HEK293 (cell line): ENCODE measurements at regions not wholly inside any gene's neighbourhood (a gene's known extent, or its start where the extent isn't known, plus 50 kb on each side); places are given as distances from the start of the nearest gene placed in this dataset.

Source experiments
- CTCF ChIA-PET: fragments of 350-600 bp; formaldehyde crosslinking; extraction: SDS; loops from one replicate; lab custom pipeline; 2021; ENCODE audit warnings: antibody characterized with exemption; lab: Yijun Ruan, JAX
- POLR2A ChIA-PET: fragments of 300-600 bp; formaldehyde crosslinking; extraction: SDS; loops from one replicate; lab custom pipeline; 2020; ENCODE audit warnings: antibody characterized with exemption, inconsistent platforms; lab: Yijun Ruan, JAX
- H3K27ac ChIP-seq: fragments of 200-500 bp; sonication (Bioruptor generic); 2 replicates; pipeline ENCODE4 v1.5.1; 2014; ENCODE audit warnings: low read depth, low read length, control low read depth, inconsistent platforms; ENCODE audit errors: extremely low read depth
- H3K36me3 ChIP-seq, 2 experiments: fragments of 200-500 bp in 1 of 2; sonication (Bioruptor generic) in 1 of 2; 1 replicate in 1 of 2; 2 replicates in 1 of 2; pipeline ENCODE4 v1.5.1; 2014 to 2017; ENCODE audit warnings: inconsistent platforms in 2 of 2, low read length in 2 of 2; ENCODE audit not compliant: control insufficient read depth in 2 of 2, insufficient read depth in 1 of 2
- H3K4me1 ChIP-seq: fragments of 200-500 bp; sonication (Bioruptor generic); 2 replicates; pipeline ENCODE4 v1.5.1; 2014; ENCODE audit warnings: mild to moderate bottlenecking, low read length, inconsistent platforms; ENCODE audit not compliant: control insufficient read depth, insufficient read depth
- H3K4me3 ChIP-seq: 2 replicates; pipeline ENCODE4 v1.5.1; 2011; ENCODE audit warnings: low read depth, mild to moderate bottlenecking, control low read depth, low read length, moderate library complexity
- H3K9me3 ChIP-seq: fragments of 200-500 bp; sonication (Bioruptor generic); 2 replicates; pipeline ENCODE4 v1.5.1; 2014; ENCODE audit warnings: low read depth, low read length, inconsistent platforms; ENCODE audit not compliant: control insufficient read depth, insufficient read depth
- BCL11B ChIP-seq: fragments of 450-650 bp; formaldehyde crosslinking; IDR thresholded peaks from 2 replicates; pipeline ENCODE4 v1.5.1; 2016; ENCODE audit warnings: low read depth, missing biosample characterization, missing genetic modification characterization
- KLF10 ChIP-seq: fragments of 450-650 bp; IDR thresholded peaks from 2 replicates; pipeline ENCODE4 v1.5.1; 2018; ENCODE audit warnings: missing biosample characterization, mild to moderate bottlenecking, missing genetic modification characterization
- ZNF16 ChIP-seq: fragments of 450-650 bp; formaldehyde crosslinking; IDR thresholded peaks from 2 replicates; pipeline ENCODE4 v1.5.1; 2016; ENCODE audit warnings: low read depth, missing biosample characterization, missing genetic modification characterization
- ZNF24 ChIP-seq: fragments of 450-650 bp; formaldehyde crosslinking; IDR thresholded peaks from 2 replicates; pipeline ENCODE4 v1.5.1; 2016; ENCODE audit warnings: missing biosample characterization, missing genetic modification characterization
- ZNF274 ChIP-seq, 2 experiments: fragments of 200-500 bp in 1 of 2; fragments of 450-650 bp in 1 of 2; sonication (Bioruptor generic) in 1 of 2; formaldehyde crosslinking in 1 of 2; IDR thresholded peaks; 2 replicates each; pipeline versions ENCODE4 v1.5.1 to v1.6.1; 2014 to 2016; ENCODE audit warnings: borderline replicate concordance in 1 of 2, inconsistent platforms in 1 of 2, low read length in 1 of 2, missing biosample characterization in 1 of 2, missing genetic modification characterization in 1 of 2
- ZNF302 ChIP-seq: fragments of 450-650 bp; formaldehyde crosslinking; IDR thresholded peaks from 2 replicates; pipeline ENCODE4 v1.5.1; 2016; ENCODE audit warnings: missing biosample characterization, missing genetic modification characterization, low read depth
- ZNF341 ChIP-seq: fragments of 450-650 bp; formaldehyde crosslinking; IDR thresholded peaks from 2 replicates; pipeline ENCODE4; 2016; ENCODE audit warnings: low read depth, missing biosample characterization, missing genetic modification characterization
- ZNF350 ChIP-seq: fragments of 450-650 bp; formaldehyde crosslinking; IDR thresholded peaks from 2 replicates; pipeline ENCODE4 v1.5.0; 2017; ENCODE audit warnings: missing biosample characterization, mild to moderate bottlenecking, missing genetic modification characterization
- ZNF394 ChIP-seq: fragments of 450-650 bp; formaldehyde crosslinking; IDR thresholded peaks from 2 replicates; pipeline ENCODE4 v1.5.1; 2016; ENCODE audit warnings: missing biosample characterization, missing genetic modification characterization, mild to moderate bottlenecking, moderate library complexity, borderline replicate concordance
- ZNF423 ChIP-seq: fragments of 450-650 bp; formaldehyde crosslinking; IDR thresholded peaks from 2 replicates; pipeline ENCODE4 v1.5.1; 2016; ENCODE audit warnings: missing biosample characterization, missing genetic modification characterization
- ZNF549 ChIP-seq: fragments of 450-650 bp; IDR thresholded peaks from 2 replicates; pipeline ENCODE4 v1.5.1; 2018; ENCODE audit warnings: missing biosample characterization, missing genetic modification characterization, mild to moderate bottlenecking, inconsistent platforms, moderate library complexity
- ZNF596 ChIP-seq: fragments of 450-650 bp; IDR thresholded peaks from 2 replicates; pipeline ENCODE4 v1.5.0; 2018; ENCODE audit warnings: missing biosample characterization, mild to moderate bottlenecking, missing genetic modification characterization, moderate library complexity
- ZNF629 ChIP-seq: fragments of 450-650 bp; formaldehyde crosslinking; IDR thresholded peaks from 2 replicates; pipeline ENCODE4 v1.5.1; 2017; ENCODE audit warnings: missing biosample characterization, missing genetic modification characterization
- ZNF654 ChIP-seq: fragments of 450-650 bp; formaldehyde crosslinking; IDR thresholded peaks from 2 replicates; pipeline ENCODE4 v1.5.1; 2016; ENCODE audit warnings: low read depth, missing biosample characterization, missing genetic modification characterization
- ZNF660 ChIP-seq: fragments of 450-650 bp; IDR thresholded peaks from 2 replicates; pipeline ENCODE4 v1.5.1; 2018; ENCODE audit warnings: missing biosample characterization, mild to moderate bottlenecking, missing genetic modification characterization
- ZNF664 ChIP-seq: fragments of 450-650 bp; formaldehyde crosslinking; IDR thresholded peaks from 2 replicates; pipeline ENCODE4 v1.5.1; 2016; ENCODE audit warnings: missing biosample characterization, missing genetic modification characterization
- ZNF768 ChIP-seq: fragments of 450-650 bp; formaldehyde crosslinking; IDR thresholded peaks from 2 replicates; pipeline ENCODE4 v1.5.1; 2018; ENCODE audit warnings: missing biosample characterization, mild to moderate bottlenecking, missing genetic modification characterization
- ZNF785 ChIP-seq: fragments of 450-650 bp; formaldehyde crosslinking; IDR thresholded peaks from 2 replicates; pipeline ENCODE4 v1.5.1; 2016; ENCODE audit warnings: missing biosample characterization, missing genetic modification characterization
- ZNF792 ChIP-seq: fragments of 450-650 bp; formaldehyde crosslinking; IDR thresholded peaks from 2 replicates; pipeline ENCODE4 v1.5.1; 2016; ENCODE audit warnings: missing biosample characterization, missing genetic modification characterization
- ZSCAN16 ChIP-seq: fragments of 450-650 bp; formaldehyde crosslinking; IDR thresholded peaks from 2 replicates; pipeline ENCODE4 v1.5.1; 2016; ENCODE audit warnings: missing biosample characterization, missing genetic modification characterization
- ZXDB ChIP-seq: fragments of 450-650 bp; formaldehyde crosslinking; IDR thresholded peaks from 2 replicates; pipeline ENCODE4 v1.5.1; 2016; ENCODE audit warnings: missing biosample characterization, missing genetic modification characterization
- TF ChIP-seq, protein P1 (sequence below): fragments of 450-650 bp; formaldehyde crosslinking; conservative IDR thresholded peaks from 2 replicates; pipeline ENCODE4 v1.5.1; 2016; ENCODE audit warnings: low read depth, missing biosample characterization, missing genetic modification characterization
- TF ChIP-seq, protein P2 (sequence below): fragments of 450-650 bp; formaldehyde crosslinking; IDR thresholded peaks from 2 replicates; pipeline ENCODE4 v1.5.1; 2016; ENCODE audit warnings: missing biosample characterization, missing genetic modification characterization
- TF ChIP-seq, protein P3 (sequence below): fragments of 450-650 bp; formaldehyde crosslinking; IDR thresholded peaks from 2 replicates; pipeline ENCODE4 v1.5.1; 2016; ENCODE audit warnings: missing biosample characterization, missing genetic modification characterization, borderline replicate concordance
- TF ChIP-seq, protein P4 (sequence below): fragments of 450-650 bp; formaldehyde crosslinking; IDR thresholded peaks from 2 replicates; pipeline ENCODE4 v1.5.1; 2016; ENCODE audit warnings: missing biosample characterization, missing genetic modification characterization

DNA sequence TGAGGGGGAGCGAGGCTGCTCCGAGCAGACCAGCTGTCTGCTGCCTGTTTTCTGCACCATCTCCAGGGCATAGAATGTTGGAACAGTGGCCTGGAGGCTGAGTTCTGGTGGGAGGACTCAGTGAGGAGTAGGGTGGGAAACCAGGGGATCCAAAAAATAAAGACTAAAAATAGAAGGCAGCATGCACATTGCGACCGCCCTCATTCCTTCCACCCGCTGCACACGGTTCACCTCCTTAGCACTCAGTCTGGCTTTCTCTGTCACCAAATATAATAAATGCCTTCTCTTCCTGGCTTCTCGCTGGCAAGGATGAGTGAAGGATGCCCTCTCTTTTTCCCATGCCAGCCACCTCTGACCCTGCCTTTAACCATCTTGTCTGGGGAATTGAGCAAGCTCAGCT is 146.2 kb downstream of the AACS start (continued):
- TF ChIP-seq ZNF596 (tag by site-specific recombination), result no peak
- no peak for TF ChIP-seq ZNF768 (tag by site-specific recombination)
- no peak for TF ChIP-seq ZNF350 (tag by site-specific recombination)
- TF ChIP-seq ZNF654 (tag by site-specific recombination), result no peak
- no peak for TF ChIP-seq ZNF664 (tag by site-specific recombination)

DNA sequence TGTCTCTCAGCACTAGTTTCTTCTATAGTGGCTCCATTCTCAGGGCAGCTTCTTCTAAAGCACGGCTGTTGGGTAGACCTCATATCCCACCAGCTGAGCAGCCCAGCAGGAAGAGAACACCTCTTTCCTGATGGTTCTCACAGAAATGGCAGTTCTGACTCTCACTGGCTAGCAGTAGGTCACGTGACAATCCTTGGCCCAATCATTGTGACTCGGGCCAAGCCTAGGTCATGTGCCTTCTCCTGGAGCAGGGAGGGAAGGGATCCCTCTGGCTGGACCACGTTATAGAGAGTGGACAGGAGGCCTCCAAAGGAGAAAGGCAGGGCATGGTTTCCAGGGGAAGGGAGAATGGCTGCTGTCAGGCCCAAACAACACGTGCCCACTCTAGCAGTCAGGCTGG is 149.1 kb downstream of the AACS start:
- ChIA-PET POLR2A (no interaction called here), CTCF (interaction anchor here (0.7 to 1.3 kb wide), 2 partner anchors 11 to 28 kb away, joined by 3 to 6 read pairs; partner anchors contain the start of gene TMEM132B)
- TF ChIP-seq ZXDB (tag by site-specific recombination) (no peak), ZNF274 (IDR thresholded peaks at IDR 0.05; ENCODE audit: low read length) (no peak), ZNF274 (tag by site-specific recombination; IDR thresholded peaks at IDR 0.05; ENCODE audit: borderline replicate concordance) (no peak), ZNF629 (tag by site-specific recombination) (no peak), ZNF24 (no peak), ZNF350 (tag by site-specific recombination) (no peak), ZNF549 (no peak), ZNF302 (tag by site-specific recombination) (no peak), ZNF341 (tag by site-specific recombination) (no peak), ZNF394 (no peak), ZSCAN16 (no peak), ZNF16 (tag by site-specific recombination) (no peak), ZNF660 (tag by site-specific recombination) (no peak)
- TF ChIP-seq, protein P1, sequence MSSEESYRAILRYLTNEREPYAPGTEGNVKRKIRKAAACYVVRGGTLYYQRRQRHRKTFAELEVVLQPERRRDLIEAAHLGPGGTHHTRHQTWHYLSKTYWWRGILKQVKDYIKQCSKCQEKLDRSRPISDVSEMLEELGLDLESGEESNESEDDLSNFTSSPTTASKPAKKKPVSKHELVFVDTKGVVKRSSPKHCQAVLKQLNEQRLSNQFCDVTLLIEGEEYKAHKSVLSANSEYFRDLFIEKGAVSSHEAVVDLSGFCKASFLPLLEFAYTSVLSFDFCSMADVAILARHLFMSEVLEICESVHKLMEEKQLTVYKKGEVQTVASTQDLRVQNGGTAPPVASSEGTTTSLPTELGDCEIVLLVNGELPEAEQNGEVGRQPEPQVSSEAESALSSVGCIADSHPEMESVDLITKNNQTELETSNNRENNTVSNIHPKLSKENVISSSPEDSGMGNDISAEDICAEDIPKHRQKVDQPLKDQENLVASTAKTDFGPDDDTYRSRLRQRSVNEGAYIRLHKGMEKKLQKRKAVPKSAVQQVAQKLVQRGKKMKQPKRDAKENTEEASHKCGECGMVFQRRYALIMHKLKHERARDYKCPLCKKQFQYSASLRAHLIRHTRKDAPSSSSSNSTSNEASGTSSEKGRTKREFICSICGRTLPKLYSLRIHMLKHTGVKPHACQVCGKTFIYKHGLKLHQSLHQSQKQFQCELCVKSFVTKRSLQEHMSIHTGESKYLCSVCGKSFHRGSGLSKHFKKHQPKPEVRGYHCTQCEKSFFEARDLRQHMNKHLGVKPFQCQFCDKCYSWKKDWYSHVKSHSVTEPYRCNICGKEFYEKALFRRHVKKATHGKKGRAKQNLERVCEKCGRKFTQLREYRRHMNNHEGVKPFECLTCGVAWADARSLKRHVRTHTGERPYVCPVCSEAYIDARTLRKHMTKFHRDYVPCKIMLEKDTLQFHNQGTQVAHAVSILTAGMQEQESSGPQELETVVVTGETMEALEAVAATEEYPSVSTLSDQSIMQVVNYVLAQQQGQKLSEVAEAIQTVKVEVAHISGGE (tag by site-specific recombination), result no peak
- TF ChIP-seq, protein P2, sequence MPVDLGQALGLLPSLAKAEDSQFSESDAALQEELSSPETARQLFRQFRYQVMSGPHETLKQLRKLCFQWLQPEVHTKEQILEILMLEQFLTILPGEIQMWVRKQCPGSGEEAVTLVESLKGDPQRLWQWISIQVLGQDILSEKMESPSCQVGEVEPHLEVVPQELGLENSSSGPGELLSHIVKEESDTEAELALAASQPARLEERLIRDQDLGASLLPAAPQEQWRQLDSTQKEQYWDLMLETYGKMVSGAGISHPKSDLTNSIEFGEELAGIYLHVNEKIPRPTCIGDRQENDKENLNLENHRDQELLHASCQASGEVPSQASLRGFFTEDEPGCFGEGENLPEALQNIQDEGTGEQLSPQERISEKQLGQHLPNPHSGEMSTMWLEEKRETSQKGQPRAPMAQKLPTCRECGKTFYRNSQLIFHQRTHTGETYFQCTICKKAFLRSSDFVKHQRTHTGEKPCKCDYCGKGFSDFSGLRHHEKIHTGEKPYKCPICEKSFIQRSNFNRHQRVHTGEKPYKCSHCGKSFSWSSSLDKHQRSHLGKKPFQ (tag by site-specific recombination), result no peak
- no peaks in the 10 kb centered on the region for H3K36me3 ChIP-seq
- no peaks in the 10 kb centered on the region for H3K9me3 ChIP-seq
- H3K27ac ChIP-seq, result no peak overlapping the region
- H3K4me1 ChIP-seq, result no peaks in the 10 kb centered on the region
- H3K4me3 ChIP-seq, result no peak overlapping the region

DNA sequence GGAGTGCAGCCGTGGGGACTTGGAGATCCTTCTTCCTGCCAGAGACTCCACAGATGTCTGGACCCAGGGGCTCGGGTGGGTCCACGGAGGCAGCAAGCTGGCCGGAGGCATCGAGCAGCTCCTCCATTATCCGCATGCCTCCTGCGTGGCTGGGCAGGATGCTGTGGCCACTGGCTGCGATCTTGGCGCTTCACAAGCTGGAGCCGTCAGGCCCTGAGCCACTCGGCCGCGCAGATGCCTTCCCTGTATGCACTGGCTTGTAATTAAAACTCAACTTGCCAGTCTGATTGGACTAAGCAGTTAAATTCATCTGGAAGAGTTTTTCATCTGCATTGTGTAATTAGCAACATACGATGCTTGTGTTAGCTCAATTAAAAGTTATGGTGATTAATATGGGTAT is 151.5 kb downstream of the AACS start:
- Histone ChIP-seq H3K4me1 (0 out of 2 replicates have a peak, but pooled peaks cover 7% of the 10 kb centered on the region), H3K27ac (no peak overlapping the region), H3K9me3 (no peaks in the 10 kb centered on the region), H3K36me3 (no peaks in the 10 kb centered on the region), H3K4me3 (no peak overlapping the region)
- ChIA-PET POLR2A (no interaction called here), CTCF (interaction anchor here (1.1 to 1.3 kb wide), 4 partner anchors 14 to 34 kb away, joined by 3 to 6 read pairs (median 4); no protein-coding TSS in a partner anchor)
- no peak for TF ChIP-seq KLF10 (tag by site-specific recombination)
- no peak for TF ChIP-seq ZNF423 (tag by site-specific recombination)
- TF ChIP-seq, protein P3, sequence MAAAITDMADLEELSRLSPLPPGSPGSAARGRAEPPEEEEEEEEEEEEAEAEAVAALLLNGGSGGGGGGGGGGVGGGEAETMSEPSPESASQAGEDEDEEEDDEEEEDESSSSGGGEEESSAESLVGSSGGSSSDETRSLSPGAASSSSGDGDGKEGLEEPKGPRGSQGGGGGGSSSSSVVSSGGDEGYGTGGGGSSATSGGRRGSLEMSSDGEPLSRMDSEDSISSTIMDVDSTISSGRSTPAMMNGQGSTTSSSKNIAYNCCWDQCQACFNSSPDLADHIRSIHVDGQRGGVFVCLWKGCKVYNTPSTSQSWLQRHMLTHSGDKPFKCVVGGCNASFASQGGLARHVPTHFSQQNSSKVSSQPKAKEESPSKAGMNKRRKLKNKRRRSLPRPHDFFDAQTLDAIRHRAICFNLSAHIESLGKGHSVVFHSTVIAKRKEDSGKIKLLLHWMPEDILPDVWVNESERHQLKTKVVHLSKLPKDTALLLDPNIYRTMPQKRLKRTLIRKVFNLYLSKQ, result no peak
- no peak for TF ChIP-seq BCL11B (tag by site-specific recombination)
- no peak for TF ChIP-seq ZNF785 (tag by site-specific recombination)
- TF ChIP-seq, protein P4, sequence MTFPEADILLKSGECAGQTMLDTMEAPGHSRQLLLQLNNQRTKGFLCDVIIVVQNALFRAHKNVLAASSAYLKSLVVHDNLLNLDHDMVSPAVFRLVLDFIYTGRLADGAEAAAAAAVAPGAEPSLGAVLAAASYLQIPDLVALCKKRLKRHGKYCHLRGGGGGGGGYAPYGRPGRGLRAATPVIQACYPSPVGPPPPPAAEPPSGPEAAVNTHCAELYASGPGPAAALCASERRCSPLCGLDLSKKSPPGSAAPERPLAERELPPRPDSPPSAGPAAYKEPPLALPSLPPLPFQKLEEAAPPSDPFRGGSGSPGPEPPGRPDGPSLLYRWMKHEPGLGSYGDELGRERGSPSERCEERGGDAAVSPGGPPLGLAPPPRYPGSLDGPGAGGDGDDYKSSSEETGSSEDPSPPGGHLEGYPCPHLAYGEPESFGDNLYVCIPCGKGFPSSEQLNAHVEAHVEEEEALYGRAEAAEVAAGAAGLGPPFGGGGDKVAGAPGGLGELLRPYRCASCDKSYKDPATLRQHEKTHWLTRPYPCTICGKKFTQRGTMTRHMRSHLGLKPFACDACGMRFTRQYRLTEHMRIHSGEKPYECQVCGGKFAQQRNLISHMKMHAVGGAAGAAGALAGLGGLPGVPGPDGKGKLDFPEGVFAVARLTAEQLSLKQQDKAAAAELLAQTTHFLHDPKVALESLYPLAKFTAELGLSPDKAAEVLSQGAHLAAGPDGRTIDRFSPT (tag by site-specific recombination), result no peak
- TF ChIP-seq ZNF768 (tag by site-specific recombination), result no peak
- TF ChIP-seq ZNF792 (tag by site-specific recombination), result no peak
